ENCODE measurements at regions not wholly inside any gene's neighbourhood (a gene's known extent, or its start where the extent isn't known, plus 50 kb on each side); places are given as distances from the start of the nearest gene placed in this dataset.

- Histone ChIP-seq H3K9ac (ENCODE audit: low read depth, low read length) (no peak overlapping the region), H3K9me3 (replicated peaks; ENCODE audit: low read length) (no peaks in the 10 kb centered on the region), H3K4me2 (ENCODE audit: low read length) (no peak overlapping the region), H3K36me3 (ENCODE audit: insufficient read depth, low read length) (no peaks in the 10 kb centered on the region), H3K4me3 (ENCODE audit: low read length) (no peak overlapping the region), H3K4me1 (ENCODE audit: control insufficient read depth, insufficient read depth, low read length) (no peaks in the 10 kb centered on the region), H3K27me3 (ENCODE audit: control insufficient read depth, insufficient read depth, low read length) (no peaks in the 10 kb centered on the region)
These were observed 1333.7 kb upstream of the WWC1 start for GRCh38 chr5:166957782-166958181.

GRCh38 chr5:166959766-166960165 lies 1331.7 kb upstream of the WWC1 start:
- Histone ChIP-seq H3K36me3 (ENCODE audit: insufficient read depth, low read length) (no peaks in the 10 kb centered on the region), H3K9ac (ENCODE audit: low read depth, low read length) (no peak overlapping the region), H3K4me2 (ENCODE audit: low read length) (no peak overlapping the region), H3K27me3 (ENCODE audit: control insufficient read depth, insufficient read depth, low read length) (no peaks in the 10 kb centered on the region), H3K4me3 (ENCODE audit: low read length) (no peak overlapping the region), H3K4me1 (ENCODE audit: control insufficient read depth, insufficient read depth, low read length) (no peaks in the 10 kb centered on the region), H3K9me3 (replicated peaks; ENCODE audit: low read length) (no peaks in the 10 kb centered on the region)

- H3K9ac ChIP-seq (ENCODE audit: low read depth, low read length): no peak overlapping the region
- no peaks in the 10 kb centered on the region for H3K9me3 ChIP-seq (replicated peaks; ENCODE audit: low read length)
- H3K36me3 ChIP-seq (ENCODE audit: insufficient read depth, low read length): no peaks in the 10 kb centered on the region
- no peaks in the 10 kb centered on the region for H3K4me1 ChIP-seq (ENCODE audit: control insufficient read depth, insufficient read depth, low read length)
- H3K4me3 ChIP-seq (ENCODE audit: low read length): no peak overlapping the region
- H3K4me2 ChIP-seq (ENCODE audit: low read length): no peak overlapping the region
- no peaks in the 10 kb centered on the region for H3K27me3 ChIP-seq (ENCODE audit: control insufficient read depth, insufficient read depth, low read length)
These were observed 1330.4 kb upstream of the WWC1 start for GRCh38 chr5:166961028-166961427.

GRCh38 chr5:166961913-166962312 lies 1329.5 kb upstream of the WWC1 start:
- H3K4me3 ChIP-seq (ENCODE audit: low read length): no peak overlapping the region
- no peaks in the 10 kb centered on the region for H3K4me1 ChIP-seq (ENCODE audit: control insufficient read depth, insufficient read depth, low read length)
- no peak overlapping the region for H3K9ac ChIP-seq (ENCODE audit: low read depth, low read length)
- H3K36me3 ChIP-seq (ENCODE audit: insufficient read depth, low read length): no peaks in the 10 kb centered on the region
- H3K9me3 ChIP-seq (replicated peaks; ENCODE audit: low read length): no peaks in the 10 kb centered on the region
- H3K27me3 ChIP-seq (ENCODE audit: control insufficient read depth, insufficient read depth, low read length): no peaks in the 10 kb centered on the region
- H3K4me2 ChIP-seq (ENCODE audit: low read length): no peak overlapping the region

GRCh38 chr5:166962461-166962860 lies 1329.0 kb upstream of the WWC1 start:
- no peaks in the 10 kb centered on the region for H3K27me3 ChIP-seq (ENCODE audit: control insufficient read depth, insufficient read depth, low read length)
- H3K9me3 ChIP-seq (replicated peaks; ENCODE audit: low read length): no peaks in the 10 kb centered on the region
- H3K4me2 ChIP-seq (ENCODE audit: low read length): no peak overlapping the region
- no peaks in the 10 kb centered on the region for H3K36me3 ChIP-seq (ENCODE audit: insufficient read depth, low read length)
- no peaks in the 10 kb centered on the region for H3K4me1 ChIP-seq (ENCODE audit: control insufficient read depth, insufficient read depth, low read length)
- H3K4me3 ChIP-seq (ENCODE audit: low read length): no peak overlapping the region
- no peak overlapping the region for H3K9ac ChIP-seq (ENCODE audit: low read depth, low read length)

- Histone ChIP-seq H3K36me3 (ENCODE audit: insufficient read depth, low read length) (no peaks in the 10 kb centered on the region), H3K4me2 (ENCODE audit: low read length) (no peak overlapping the region), H3K4me1 (ENCODE audit: control insufficient read depth, insufficient read depth, low read length) (no peaks in the 10 kb centered on the region), H3K27me3 (ENCODE audit: control insufficient read depth, insufficient read depth, low read length) (no peaks in the 10 kb centered on the region), H3K4me3 (ENCODE audit: low read length) (no peak overlapping the region), H3K9ac (ENCODE audit: low read depth, low read length) (no peak overlapping the region), H3K9me3 (replicated peaks; ENCODE audit: low read length) (no peaks in the 10 kb centered on the region)
These were observed 1327.8 kb upstream of the WWC1 start for GRCh38 chr5:166963596-166963995.

- Histone ChIP-seq H3K9ac (ENCODE audit: low read depth, low read length) (no peak overlapping the region), H3K4me3 (ENCODE audit: low read length) (no peak overlapping the region), H3K36me3 (ENCODE audit: insufficient read depth, low read length) (no peaks in the 10 kb centered on the region), H3K9me3 (replicated peaks; ENCODE audit: low read length) (peaks cover 3% of the 10 kb centered on the region), H3K27me3 (ENCODE audit: control insufficient read depth, insufficient read depth, low read length) (peaks cover 8% of the 10 kb centered on the region), H3K4me2 (ENCODE audit: low read length) (no peak overlapping the region), H3K4me1 (ENCODE audit: control insufficient read depth, insufficient read depth, low read length) (no peaks in the 10 kb centered on the region)
These were observed 1313.5 kb upstream of the WWC1 start for GRCh38 chr5:166977911-166978422.

GRCh38 chr5:166979307-166979895 lies 1312.0 kb upstream of the WWC1 start:
- Histone ChIP-seq H3K9ac (ENCODE audit: low read depth, low read length) (no peak overlapping the region), H3K27me3 (ENCODE audit: control insufficient read depth, insufficient read depth, low read length) (peaks cover 8% of the 10 kb centered on the region), H3K4me3 (ENCODE audit: low read length) (peak overlapping the region; percentile 51), H3K9me3 (replicated peaks; ENCODE audit: low read length) (no peaks in the 10 kb centered on the region), H3K36me3 (ENCODE audit: insufficient read depth, low read length) (no peaks in the 10 kb centered on the region), H3K4me2 (ENCODE audit: low read length) (peak overlapping the region; percentile 73), H3K4me1 (ENCODE audit: control insufficient read depth, insufficient read depth, low read length) (no peaks in the 10 kb centered on the region)

- Histone ChIP-seq H3K4me1 (ENCODE audit: control insufficient read depth, insufficient read depth, low read length) (no peaks in the 10 kb centered on the region), H3K27me3 (ENCODE audit: control insufficient read depth, insufficient read depth, low read length) (peaks cover 8% of the 10 kb centered on the region), H3K36me3 (ENCODE audit: insufficient read depth, low read length) (no peaks in the 10 kb centered on the region), H3K4me2 (ENCODE audit: low read length) (no peak overlapping the region), H3K9me3 (replicated peaks; ENCODE audit: low read length) (no peaks in the 10 kb centered on the region), H3K9ac (ENCODE audit: low read depth, low read length) (no peak overlapping the region), H3K4me3 (ENCODE audit: low read length) (no peak overlapping the region)
These were observed 1310.8 kb upstream of the WWC1 start for GRCh38 chr5:166980666-166981065.

GRCh38 chr5:166982226-166982625 lies 1309.2 kb upstream of the WWC1 start:
- Histone ChIP-seq H3K27me3 (ENCODE audit: control insufficient read depth, insufficient read depth, low read length) (peaks cover 8% of the 10 kb centered on the region), H3K9me3 (replicated peaks; ENCODE audit: low read length) (no peaks in the 10 kb centered on the region), H3K36me3 (ENCODE audit: insufficient read depth, low read length) (no peaks in the 10 kb centered on the region), H3K4me2 (ENCODE audit: low read length) (no peak overlapping the region), H3K4me3 (ENCODE audit: low read length) (no peak overlapping the region), H3K9ac (ENCODE audit: low read depth, low read length) (no peak overlapping the region), H3K4me1 (ENCODE audit: control insufficient read depth, insufficient read depth, low read length) (no peaks in the 10 kb centered on the region)

- Histone ChIP-seq H3K36me3 (ENCODE audit: insufficient read depth, low read length) (no peaks in the 10 kb centered on the region), H3K4me1 (ENCODE audit: control insufficient read depth, insufficient read depth, low read length) (no peaks in the 10 kb centered on the region), H3K4me2 (ENCODE audit: low read length) (no peak overlapping the region), H3K9ac (ENCODE audit: low read depth, low read length) (no peak overlapping the region), H3K27me3 (ENCODE audit: control insufficient read depth, insufficient read depth, low read length) (no peaks in the 10 kb centered on the region), H3K9me3 (replicated peaks; ENCODE audit: low read length) (no peaks in the 10 kb centered on the region), H3K4me3 (ENCODE audit: low read length) (no peak overlapping the region)
These were observed 1299.8 kb upstream of the WWC1 start for GRCh38 chr5:166991601-166992000.

- Histone ChIP-seq H3K4me3 (ENCODE audit: low read length) (no peak overlapping the region), H3K9ac (ENCODE audit: low read depth, low read length) (no peak overlapping the region), H3K4me2 (ENCODE audit: low read length) (no peak overlapping the region), H3K27me3 (ENCODE audit: control insufficient read depth, insufficient read depth, low read length) (no peaks in the 10 kb centered on the region), H3K9me3 (replicated peaks; ENCODE audit: low read length) (no peaks in the 10 kb centered on the region), H3K4me1 (ENCODE audit: control insufficient read depth, insufficient read depth, low read length) (no peaks in the 10 kb centered on the region), H3K36me3 (ENCODE audit: insufficient read depth, low read length) (no peaks in the 10 kb centered on the region)
These were observed 1299.3 kb upstream of the WWC1 start for GRCh38 chr5:166992108-166992507.
